ENCODE measurements at regions not wholly inside any gene's neighbourhood (a gene's known extent, or its start where the extent isn't known, plus 50 kb on each side); places are given as distances from the start of the nearest gene placed in this dataset.

GRCh38 chr6:44702292-44702691 is 314.8 kb downstream of the CDC5L start:
- H3K9ac ChIP-seq (ENCODE audit: extremely low read depth, insufficient read length, low read length) = no peak overlapping the region
- no peak overlapping the region for H2AFZ ChIP-seq (ENCODE audit: low read length)
- no peak overlapping the region for H2AK5ac ChIP-seq (ENCODE audit: insufficient read length, low read length)
- H3K27me3 Mint-ChIP-seq (ENCODE audit: low read depth) = peaks cover 9% of the 10 kb centered on the region
- no peak overlapping the region for H3K4ac ChIP-seq (ENCODE audit: low read depth, low read length)
- TF ChIP-seq CTCF (conservative IDR thresholded peaks at IDR 0.05) = no peak
- no peaks in the 10 kb centered on the region for H3K79me2 ChIP-seq (ENCODE audit: insufficient read depth, low read length)
- H2BK15ac ChIP-seq (ENCODE audit: low read depth, low read length) = no peak overlapping the region
- no peak overlapping the region for H4K8ac ChIP-seq (replicated peaks; ENCODE audit: insufficient read length, low read depth, low read length)
- H3K4me2 ChIP-seq (ENCODE audit: insufficient read depth, insufficient read length, low read length) = no peak overlapping the region
- H3K4me3 Mint-ChIP-seq = no peak overlapping the region
- no peak for DNase-seq
- no peaks in the 10 kb centered on the region for H3K9me3 Mint-ChIP-seq
- H3K23me2 ChIP-seq (ENCODE audit: insufficient read length, low read depth, low read length, poor library complexity, severe bottlenecking) = no peaks in the 10 kb centered on the region
- H3K4me1 Mint-ChIP-seq = peaks cover 18 to 19% of the 10 kb centered on the region in 2 experiments
- no peak overlapping the region for H3K18ac ChIP-seq (ENCODE audit: insufficient read length, low read depth, low read length)
- H3K9me3 ChIP-seq (ENCODE audit: control insufficient read depth, low read depth, low read length) = no peaks in the 10 kb centered on the region
- no peak overlapping the region for H2BK12ac ChIP-seq (ENCODE audit: insufficient read length, low read depth, low read length)
- H3K4me1 ChIP-seq (ENCODE audit: insufficient read depth, low read length) = peaks cover 2% of the 10 kb centered on the region; the same call in 1 of the 2 replicates
- no peak overlapping the region for H2BK20ac ChIP-seq (ENCODE audit: low read depth, low read length, poor library complexity, severe bottlenecking)
- H3K14ac ChIP-seq (ENCODE audit: insufficient read depth, low read length) = no peak overlapping the region
- H3K27ac ChIP-seq (ENCODE audit: insufficient read length, low read depth, low read length) = no peak overlapping the region
- no peaks in the 10 kb centered on the region for H3K36me3 Mint-ChIP-seq (ENCODE audit: insufficient read depth in 1 of 3, low read depth in 3 of 3)
- no peak overlapping the region for H2BK120ac ChIP-seq (ENCODE audit: low read depth, low read length, poor library complexity, severe bottlenecking)
- H3K27ac Mint-ChIP-seq = 0 out of 7 replicates have a peak overlapping the region, but pooled peaks of 1 of the 3 experiments have one; percentile 2
- H4K20me1 ChIP-seq (ENCODE audit: control insufficient read depth, insufficient read depth, insufficient read length) = no peaks in the 10 kb centered on the region
- H4K5ac ChIP-seq (ENCODE audit: insufficient read length, low read depth, low read length) = no peak overlapping the region
- no peak overlapping the region for H2BK5ac ChIP-seq (ENCODE audit: insufficient read length, low read length)
- no peaks in the 10 kb centered on the region for H3K27me3 ChIP-seq (ENCODE audit: insufficient read depth, low read length)
- no peak overlapping the region for H3T11ph ChIP-seq (ENCODE audit: low read length)
- H3K23ac ChIP-seq (ENCODE audit: insufficient read length, low read depth, low read length) = no peak overlapping the region
- H4K91ac ChIP-seq (ENCODE audit: insufficient read length, low read depth, low read length) = no peak overlapping the region
- H3K79me1 ChIP-seq (ENCODE audit: insufficient read depth, low read depth, low read length, poor library complexity, severe bottlenecking) = no peaks in the 10 kb centered on the region
- H3K56ac ChIP-seq (ENCODE audit: insufficient read length, low read depth, low read length) = no peak overlapping the region

Data from H9 (cell line).